Activated B cell treated with CpG ODN at 0.5 μM for 24 hours (primary cell): ENCODE measurements at regions not wholly inside any gene's neighbourhood (a gene's known extent, or its start where the extent isn't known, plus 50 kb on each side); places are given as distances from the start of the nearest gene placed in this dataset.

Experiments
- ATAC-seq: fragments of 200-7000 bp; cut with Tn5 transposase; one replicate; pipeline ENCODE4 v1.10.0; 2021; ENCODE audit warnings: low read depth, mild to moderate bottlenecking, moderate library complexity
- CTCF ChIA-PET: fragments of 350-600 bp; sonication (Branson Sonifier 250); formaldehyde crosslinking; loops from one replicate; lab custom pipeline; 2021; ENCODE audit warnings: antibody characterized with exemption; lab: Charles Lee
- POLR2A ChIA-PET: fragments of 350-600 bp; sonication (Branson Sonifier 250); formaldehyde crosslinking; loops from one replicate; lab custom pipeline; 2021; ENCODE audit warnings: antibody characterized with exemption; lab: Charles Lee
- DNase-seq: peaks from one replicate; pipeline ENCODE4 v3.0.0; 2022
- H3K27ac Mint-ChIP-seq: one replicate; pipeline ENCODE4 v1.8.0; 2020; ENCODE audit warnings: mixed read lengths
- H3K27me3 Mint-ChIP-seq: one replicate; pipeline ENCODE4 v1.8.0; 2021; ENCODE audit warnings: mixed read lengths
- H3K36me3 Mint-ChIP-seq: one replicate; pipeline ENCODE4 v1.8.0; 2021; ENCODE audit warnings: low read depth, mixed read lengths
- H3K4me1 Mint-ChIP-seq: one replicate; pipeline ENCODE4 v1.8.0; 2021; ENCODE audit warnings: mixed read lengths
- H3K4me3 Mint-ChIP-seq: one replicate; pipeline ENCODE4 v1.8.0; 2020; ENCODE audit warnings: mild to moderate bottlenecking, mixed read lengths
- H3K9me3 Mint-ChIP-seq: one replicate; pipeline ENCODE4 v1.8.0; 2020; ENCODE audit warnings: mixed read lengths
- intact Hi-C: fragments of 100-400 bp; cut with micrococcal nuclease; formaldehyde crosslinking; loops from one replicate; pipeline ENCODE4 v1.15.1; 2024
- TF ChIP-seq, protein P1 (sequence below): fragments of 200-600 bp; IDR thresholded peaks from one replicate; pipeline ENCODE4 v1.8.0; 2022; ENCODE audit warnings: antibody characterized with exemption, mild to moderate bottlenecking

DNA sequence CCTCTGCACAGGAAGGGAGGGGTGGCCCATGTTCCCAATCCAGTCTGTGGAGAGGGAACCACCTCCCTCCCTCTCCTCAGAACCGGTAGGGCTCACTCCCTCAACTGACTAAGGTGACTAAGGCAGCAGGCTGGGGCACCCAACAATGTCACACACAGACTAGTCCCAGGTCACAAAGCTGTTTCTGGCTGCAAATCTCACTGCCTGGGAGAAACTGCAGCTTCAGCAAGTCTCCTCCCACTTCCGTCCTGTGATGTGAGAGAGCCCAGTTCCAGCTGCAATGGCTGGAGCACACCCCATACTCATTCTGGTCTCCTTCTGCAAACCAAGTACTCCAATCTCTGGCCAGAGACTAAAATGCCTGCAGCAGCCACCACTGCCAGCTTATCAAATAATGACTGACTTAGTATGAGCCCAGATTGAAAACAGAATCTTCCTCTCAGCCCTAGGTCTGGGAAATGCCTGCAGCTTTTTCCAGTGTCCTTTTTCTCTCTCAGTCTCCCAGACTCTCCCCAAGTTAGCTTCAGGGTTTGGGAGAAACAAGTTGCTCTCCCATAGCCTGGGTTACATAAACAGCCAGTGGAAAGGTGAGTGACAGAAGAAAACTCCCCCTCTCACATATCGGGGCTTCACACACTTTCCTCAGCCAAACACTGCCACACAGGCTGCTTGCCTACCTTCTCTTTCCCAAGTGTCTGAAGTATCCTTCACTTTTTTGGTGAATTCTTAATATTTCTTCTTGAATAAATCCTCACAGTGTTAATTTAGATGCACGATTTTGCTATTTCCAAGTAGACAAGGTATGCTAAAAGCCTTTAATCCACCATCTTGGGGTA, 247.4 kb upstream of the RASA1 start:
- CTCF ChIA-PET = interaction anchor here (1.0 kb wide), 1 partner anchor 380 kb away, joined by 4 read pairs; no protein-coding TSS in a partner anchor
- no peak overlapping the region for H3K4me3 Mint-ChIP-seq
- POLR2A ChIA-PET = no interaction called here
- no peaks in the 10 kb centered on the region for H3K9me3 Mint-ChIP-seq
- H3K36me3 Mint-ChIP-seq = no peaks in the 10 kb centered on the region
- TF ChIP-seq, protein P1, sequence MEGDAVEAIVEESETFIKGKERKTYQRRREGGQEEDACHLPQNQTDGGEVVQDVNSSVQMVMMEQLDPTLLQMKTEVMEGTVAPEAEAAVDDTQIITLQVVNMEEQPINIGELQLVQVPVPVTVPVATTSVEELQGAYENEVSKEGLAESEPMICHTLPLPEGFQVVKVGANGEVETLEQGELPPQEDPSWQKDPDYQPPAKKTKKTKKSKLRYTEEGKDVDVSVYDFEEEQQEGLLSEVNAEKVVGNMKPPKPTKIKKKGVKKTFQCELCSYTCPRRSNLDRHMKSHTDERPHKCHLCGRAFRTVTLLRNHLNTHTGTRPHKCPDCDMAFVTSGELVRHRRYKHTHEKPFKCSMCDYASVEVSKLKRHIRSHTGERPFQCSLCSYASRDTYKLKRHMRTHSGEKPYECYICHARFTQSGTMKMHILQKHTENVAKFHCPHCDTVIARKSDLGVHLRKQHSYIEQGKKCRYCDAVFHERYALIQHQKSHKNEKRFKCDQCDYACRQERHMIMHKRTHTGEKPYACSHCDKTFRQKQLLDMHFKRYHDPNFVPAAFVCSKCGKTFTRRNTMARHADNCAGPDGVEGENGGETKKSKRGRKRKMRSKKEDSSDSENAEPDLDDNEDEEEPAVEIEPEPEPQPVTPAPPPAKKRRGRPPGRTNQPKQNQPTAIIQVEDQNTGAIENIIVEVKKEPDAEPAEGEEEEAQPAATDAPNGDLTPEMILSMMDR = no peak
- peaks cover 12% of the 10 kb centered on the region for H3K4me1 Mint-ChIP-seq
- ATAC-seq (no peak), DNase-seq (no peak)
- H3K27ac Mint-ChIP-seq = no peak overlapping the region
- H3K27me3 Mint-ChIP-seq = no peaks in the 10 kb centered on the region
- intact Hi-C loops = no loop called here

DNA sequence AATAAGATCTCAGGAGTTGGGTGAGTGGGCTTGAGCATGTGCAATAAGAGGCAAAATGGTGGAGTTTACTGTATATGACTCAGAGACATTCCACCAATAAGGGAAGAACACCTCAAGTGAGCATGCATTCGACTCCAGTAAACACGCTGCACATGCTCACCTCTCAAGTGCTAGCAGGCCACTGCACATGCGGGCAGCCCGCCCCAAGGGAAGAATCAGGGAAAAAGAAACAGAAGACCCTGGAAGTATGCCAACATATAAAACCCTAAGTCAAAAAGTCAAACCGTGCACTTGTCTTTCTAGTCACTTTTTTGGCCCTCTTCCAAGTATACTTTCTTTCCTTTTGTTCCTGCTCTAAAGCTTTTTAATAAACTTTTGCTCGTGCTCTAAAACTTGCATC, 245.3 kb upstream of the RASA1 start:
- Mint-ChIP-seq H3K9me3 (no peaks in the 10 kb centered on the region), H3K36me3 (no peaks in the 10 kb centered on the region), H3K4me3 (no peak overlapping the region), H3K27ac (no peak overlapping the region), H3K4me1 (peaks cover 12% of the 10 kb centered on the region), H3K27me3 (no peaks in the 10 kb centered on the region)
- ChIA-PET POLR2A (no interaction called here), CTCF (no interaction called here)
- DNase-seq = no peak
- TF ChIP-seq, protein P1 = no peak
- intact Hi-C loops = no loop called here
- no peak for ATAC-seq

DNA sequence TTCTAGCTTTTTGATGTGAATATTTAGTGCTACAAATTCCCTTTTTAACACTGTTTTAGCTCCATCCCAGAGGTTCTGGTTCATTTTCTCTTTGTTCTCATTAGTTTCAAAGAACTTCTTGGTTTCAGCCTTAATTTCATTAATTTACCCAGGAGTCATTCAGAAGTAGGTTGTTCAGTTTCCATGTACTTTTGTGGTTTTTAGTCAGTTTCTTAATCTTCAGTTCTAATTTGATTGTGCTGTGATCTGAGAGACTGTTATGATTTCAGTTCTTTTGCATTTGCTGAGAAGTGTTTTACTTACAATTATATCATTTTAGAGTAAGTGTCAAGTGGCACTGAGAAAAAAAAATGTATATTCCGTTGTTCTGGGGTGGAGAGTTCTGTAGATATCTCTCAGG, 240.1 kb upstream of the RASA1 start:
- Mint-ChIP-seq H3K36me3 (no peaks in the 10 kb centered on the region), H3K4me3 (no peak overlapping the region), H3K27ac (no peak overlapping the region), H3K9me3 (no peaks in the 10 kb centered on the region), H3K27me3 (peaks cover 3% of the 10 kb centered on the region), H3K4me1 (no peaks in the 10 kb centered on the region)
- ChIA-PET CTCF (no interaction called here), POLR2A (no interaction called here)
- intact Hi-C loops = no loop called here
- ATAC-seq (no peak), DNase-seq (no peak)
- TF ChIP-seq, protein P1 = no peak

DNA sequence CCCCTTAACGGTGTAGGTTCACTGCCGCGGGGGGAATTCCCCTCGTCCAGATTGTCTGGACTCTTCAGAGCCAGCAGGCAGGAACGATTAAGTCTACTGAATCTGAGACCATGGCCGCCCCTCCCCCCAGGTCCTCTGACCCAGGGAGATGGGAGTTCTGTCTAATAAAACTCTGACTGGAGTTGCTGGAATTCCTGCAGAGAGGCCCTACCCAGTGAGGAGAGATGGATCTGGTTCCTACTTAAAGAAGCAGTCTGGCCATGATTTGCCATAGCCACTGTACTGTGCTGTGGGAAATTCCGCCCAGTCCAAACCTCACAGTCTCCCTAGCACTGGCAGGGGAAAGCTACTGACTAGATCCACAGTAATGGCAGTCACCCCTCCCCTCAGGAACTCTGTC, 237.7 kb upstream of the RASA1 start:
- DNase-seq = no peak
- intact Hi-C loops = no loop called here
- Mint-ChIP-seq H3K36me3 (no peaks in the 10 kb centered on the region), H3K27me3 (peaks cover 3% of the 10 kb centered on the region), H3K4me3 (no peak overlapping the region), H3K4me1 (no peaks in the 10 kb centered on the region), H3K27ac (no peak overlapping the region), H3K9me3 (no peaks in the 10 kb centered on the region)
- no peak for ATAC-seq
- TF ChIP-seq, protein P1 = no peak
- POLR2A ChIA-PET = no interaction called here
- CTCF ChIA-PET = no interaction called here

DNA sequence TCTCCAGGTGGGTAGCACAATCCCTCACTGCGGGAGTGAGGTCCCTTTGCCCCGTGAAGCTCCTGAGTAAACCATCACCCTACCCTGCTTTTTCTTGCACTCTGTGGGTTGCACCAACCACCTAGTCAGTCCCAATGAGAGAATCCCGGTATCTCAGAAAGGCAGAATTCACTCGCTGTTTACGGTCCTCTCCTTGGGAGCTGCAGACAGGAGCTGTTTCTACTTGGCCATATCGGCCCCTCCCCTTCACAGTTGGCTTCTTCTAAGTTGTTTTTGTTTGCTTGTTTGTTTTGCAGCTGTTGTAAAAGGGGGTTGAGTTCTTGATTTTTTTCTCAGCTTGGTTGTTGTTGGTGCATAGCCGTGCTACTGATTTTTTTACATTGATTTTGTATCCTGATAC, 237.0 kb upstream of the RASA1 start:
- Mint-ChIP-seq H3K27ac (no peak overlapping the region), H3K9me3 (no peaks in the 10 kb centered on the region), H3K27me3 (peaks cover 3% of the 10 kb centered on the region), H3K4me3 (no peak overlapping the region), H3K4me1 (no peaks in the 10 kb centered on the region), H3K36me3 (no peaks in the 10 kb centered on the region)
- intact Hi-C loops = no loop called here
- no peak for DNase-seq
- no peak for ATAC-seq
- TF ChIP-seq, protein P1 = no peak
- CTCF ChIA-PET = no interaction called here
- POLR2A ChIA-PET = no interaction called here
